ENCODE measurements at regions not wholly inside any gene's neighbourhood (a gene's known extent, or its start where the extent isn't known, plus 50 kb on each side); places are given as distances from the start of the nearest gene placed in this dataset.
A peak's percentile ranks its signal among the peaks of the same experiment; 100 is the strongest.

GRCh38 chr11:43034341-43034740 is 277.5 kb upstream of the API5 start:
- TF ChIP-seq CTCF (IDR thresholded peaks at IDR 0.05; ENCODE audit: borderline replicate concordance), result no peak
- no peaks in the 10 kb centered on the region for H3K27me3 ChIP-seq (ENCODE audit: low read depth)
- peak overlapping the region; percentile 36 for H3K27ac ChIP-seq (replicated peaks)
- H3K4me3 ChIP-seq, result no peak overlapping the region
- H3K4me1 ChIP-seq, result peaks cover 5% of the 10 kb centered on the region
- H3K36me3 ChIP-seq, result no peaks in the 10 kb centered on the region
- intact Hi-C loops (cut with micrococcal nuclease), result no loop called here
- no peak for DNase-seq
- H3K9me3 ChIP-seq (replicated peaks), result no peaks in the 10 kb centered on the region

- Histone ChIP-seq H3K27me3 (ENCODE audit: low read depth) (no peaks in the 10 kb centered on the region), H3K9me3 (replicated peaks) (no peaks in the 10 kb centered on the region), H3K27ac (replicated peaks) (peak overlapping the region; percentile 36), H3K4me1 (peaks cover 5% of the 10 kb centered on the region), H3K36me3 (no peaks in the 10 kb centered on the region), H3K4me3 (no peak overlapping the region)
- intact Hi-C loops (cut with micrococcal nuclease), result no loop called here
- DNase-seq, result no peak
- TF ChIP-seq CTCF (IDR thresholded peaks at IDR 0.05; ENCODE audit: borderline replicate concordance), result no peak
These were observed 276.7 kb upstream of the API5 start for GRCh38 chr11:43035086-43035485.

GRCh38 chr11:43053638-43054412 is 258.0 kb upstream of the API5 start:
- Histone ChIP-seq H3K36me3 (no peaks in the 10 kb centered on the region), H3K4me1 (no peaks in the 10 kb centered on the region), H3K27ac (replicated peaks) (no peak overlapping the region), H3K4me3 (no peak overlapping the region), H3K27me3 (ENCODE audit: low read depth) (no peaks in the 10 kb centered on the region), H3K9me3 (replicated peaks) (no peaks in the 10 kb centered on the region)
- TF ChIP-seq CTCF (IDR thresholded peaks at IDR 0.05; ENCODE audit: borderline replicate concordance), result no peak
- intact Hi-C loops (cut with micrococcal nuclease), result no loop called here
- no peak for DNase-seq

- no peak for DNase-seq
- intact Hi-C loops (cut with micrococcal nuclease), result no loop called here
- Histone ChIP-seq H3K4me1 (no peaks in the 10 kb centered on the region), H3K9me3 (replicated peaks) (peaks cover 42% of the 10 kb centered on the region), H3K36me3 (no peaks in the 10 kb centered on the region), H3K27me3 (ENCODE audit: low read depth) (no peaks in the 10 kb centered on the region), H3K27ac (replicated peaks) (no peak overlapping the region), H3K4me3 (no peak overlapping the region)
- TF ChIP-seq CTCF (IDR thresholded peaks at IDR 0.05; ENCODE audit: borderline replicate concordance), result no peak
These were observed 244.1 kb upstream of the API5 start for GRCh38 chr11:43067681-43068080.

GRCh38 chr11:43071338-43071737 is 240.5 kb upstream of the API5 start:
- no peaks in the 10 kb centered on the region for H3K4me1 ChIP-seq
- no peak overlapping the region for H3K4me3 ChIP-seq
- no peak for TF ChIP-seq CTCF (IDR thresholded peaks at IDR 0.05; ENCODE audit: borderline replicate concordance)
- intact Hi-C loops (cut with micrococcal nuclease), result no loop called here
- no peaks in the 10 kb centered on the region for H3K36me3 ChIP-seq
- peaks cover 54% of the 10 kb centered on the region for H3K9me3 ChIP-seq (replicated peaks)
- no peaks in the 10 kb centered on the region for H3K27me3 ChIP-seq (ENCODE audit: low read depth)
- H3K27ac ChIP-seq (replicated peaks), result no peak overlapping the region
- no peak for DNase-seq
